ENCODE measurements at regions not wholly inside any gene's neighbourhood (a gene's known extent, or its start where the extent isn't known, plus 50 kb on each side); places are given as distances from the start of the nearest gene placed in this dataset.

GRCh38 chr17:33469911-33470310, 176.8 kb upstream of the ASIC2 start:
- Histone ChIP-seq H3K27ac (ENCODE audit: low read depth in 1 of 2, low read length in 2 of 2) (no peak overlapping the region), H3K9ac (ENCODE audit: low read depth in 1 of 2, low read length in 2 of 2) (no peak overlapping the region), H3K9me3 (ENCODE audit: control insufficient read depth in 4 of 4, low read length in 3 of 4) (no peaks in the 10 kb centered on the region), H3K27me3 (ENCODE audit: control insufficient read depth in 4 of 4, insufficient read depth in 4 of 4, low read length in 3 of 4) (peaks cover 0 to 3% (median 0%) of the 10 kb centered on the region in 4 donors), H3K4me3 (ENCODE audit: low read depth in 1 of 3, low read length in 3 of 3) (no peak overlapping the region), H3K4me1 (ENCODE audit: control insufficient read depth in 4 of 4, insufficient read depth in 4 of 4, low read length in 3 of 4) (no peaks in the 10 kb centered on the region), H3K36me3 (ENCODE audit: control insufficient read depth in 4 of 4, insufficient read depth in 3 of 4, low read depth in 1 of 4, low read length in 3 of 4) (no peaks in the 10 kb centered on the region)
- DNase-seq (ENCODE audit: low spot score): no peak
- WGBS: 79% methylated on average over 2 of the region's 2 CpGs
- TF ChIP-seq FOXA2 (IDR thresholded peaks at IDR 0.05) (no peak), NR2F2 (IDR thresholded peaks at IDR 0.05) (peak; percentile 17), JUND (IDR thresholded peaks at IDR 0.05) (peak in 1 of 2 donors; percentile 31), RXRA (IDR thresholded peaks at IDR 0.05) (peak in 1 of 2 donors; percentile 17)

GRCh38 chr17:33473061-33473460, 180.0 kb upstream of the ASIC2 start:
- H3K36me3 ChIP-seq (ENCODE audit: control insufficient read depth in 4 of 4, insufficient read depth in 3 of 4, low read depth in 1 of 4, low read length in 3 of 4): no peaks in the 10 kb centered on the region
- WGBS: 71% methylated on average over 3 of the region's 3 CpGs
- H3K9ac ChIP-seq (ENCODE audit: low read depth in 1 of 2, low read length in 2 of 2): no peak overlapping the region
- no peaks in the 10 kb centered on the region for H3K9me3 ChIP-seq (ENCODE audit: control insufficient read depth in 4 of 4, low read length in 3 of 4)
- peaks cover 0 to 6% (median 0%) of the 10 kb centered on the region in 4 donors for H3K27me3 ChIP-seq (ENCODE audit: control insufficient read depth in 4 of 4, insufficient read depth in 4 of 4, low read length in 3 of 4)
- no peak overlapping the region for H3K4me3 ChIP-seq (ENCODE audit: low read depth in 1 of 3, low read length in 3 of 3)
- DNase-seq (ENCODE audit: low spot score): no peak
- H3K27ac ChIP-seq (ENCODE audit: low read depth in 1 of 2, low read length in 2 of 2): no peak overlapping the region
- TF ChIP-seq CTCF (IDR thresholded peaks at IDR 0.05; ENCODE audit: low read depth, low read length, missing input control): no peak
- TF ChIP-seq FOXA1 (IDR thresholded peaks at IDR 0.05): no peak
- no peak for TF ChIP-seq YY1 (IDR thresholded peaks at IDR 0.05)
- no peak for TF ChIP-seq HNF4A (conservative IDR thresholded peaks at IDR 0.05)
- no peak for TF ChIP-seq ATF3 (IDR thresholded peaks at IDR 0.05)
- no peak for TF ChIP-seq MAX (IDR thresholded peaks at IDR 0.05)
- no peak for TF ChIP-seq FOXA2 (IDR thresholded peaks at IDR 0.05)
- TF ChIP-seq RXRA (IDR thresholded peaks at IDR 0.05): no peak
- no peak for TF ChIP-seq EGR1 (IDR thresholded peaks at IDR 0.05; ENCODE audit: low read depth in 2 of 2)
- TF ChIP-seq JUND (IDR thresholded peaks at IDR 0.05): no peak
- no peak for TF ChIP-seq ZBTB33 (IDR thresholded peaks at IDR 0.05)
- TF ChIP-seq NR2F2 (IDR thresholded peaks at IDR 0.05): no peak
- no peak for TF ChIP-seq GABPA (IDR thresholded peaks at IDR 0.05 in 1 of 2, conservative IDR thresholded peaks at IDR 0.05 in 1 of 2)
- TF ChIP-seq HNF4G (IDR thresholded peaks at IDR 0.05): no peak
- TF ChIP-seq TAF1 (conservative IDR thresholded peaks at IDR 0.05): no peak
- H3K4me1 ChIP-seq (ENCODE audit: control insufficient read depth in 4 of 4, insufficient read depth in 4 of 4, low read length in 3 of 4): no peaks in the 10 kb centered on the region

- H3K9ac ChIP-seq (ENCODE audit: low read depth in 1 of 2, low read length in 2 of 2): no peak overlapping the region
- no peaks in the 10 kb centered on the region for H3K4me1 ChIP-seq (ENCODE audit: control insufficient read depth in 4 of 4, insufficient read depth in 4 of 4, low read length in 3 of 4)
- no peaks in the 10 kb centered on the region for H3K36me3 ChIP-seq (ENCODE audit: control insufficient read depth in 4 of 4, insufficient read depth in 3 of 4, low read depth in 1 of 4, low read length in 3 of 4)
- WGBS: 74% methylated on average over 5 of the region's 5 CpGs
- no peak overlapping the region for H3K4me3 ChIP-seq (ENCODE audit: low read depth in 1 of 3, low read length in 3 of 3)
- H3K9me3 ChIP-seq (ENCODE audit: control insufficient read depth in 4 of 4, low read length in 3 of 4): no peaks in the 10 kb centered on the region
- H3K27me3 ChIP-seq (ENCODE audit: control insufficient read depth in 4 of 4, insufficient read depth in 4 of 4, low read length in 3 of 4): peaks cover 0 to 6% (median 2%) of the 10 kb centered on the region in 4 donors
- no peak for DNase-seq (ENCODE audit: low spot score)
- no peak overlapping the region for H3K27ac ChIP-seq (ENCODE audit: low read depth in 1 of 2, low read length in 2 of 2)
- TF ChIP-seq RXRA (IDR thresholded peaks at IDR 0.05) (no peak), RAD21 (IDR thresholded peaks at IDR 0.05) (no peak), TAF1 (conservative IDR thresholded peaks at IDR 0.05) (no peak), MAX (IDR thresholded peaks at IDR 0.05) (no peak), REST (IDR thresholded peaks at IDR 0.05) (no peak), JUND (IDR thresholded peaks at IDR 0.05) (no peak), ZBTB33 (IDR thresholded peaks at IDR 0.05) (no peak), EGR1 (IDR thresholded peaks at IDR 0.05; ENCODE audit: low read depth in 2 of 2) (no peak), ATF3 (IDR thresholded peaks at IDR 0.05) (no peak)
These were observed 181.7 kb upstream of the ASIC2 start for GRCh38 chr17:33474789-33475188.

All from liver (tissue), 8 donors.